Sigmoid colon (tissue), 6 donors: ENCODE measurements at regions not wholly inside any gene's neighbourhood (a gene's known extent, or its start where the extent isn't known, plus 50 kb on each side); places are given as distances from the start of the nearest gene placed in this dataset.

Source experiments
- DNase-seq: peaks from one replicate; pipeline ENCODE4 v3.0.0-alpha.2; 2019
- H3K27ac ChIP-seq, 4 donors: fragments of 200-600 bp; sonication (generic); one replicate each; pipeline ENCODE4 v1.5.1; 2016 to 2019; ENCODE audit warnings: mild to moderate bottlenecking in 1 of 4
- H3K27me3 ChIP-seq, 3 donors: fragments of 200-600 bp; sonication (generic); one replicate each; pipeline ENCODE4 v1.5.1; 2019; ENCODE audit warnings: mild to moderate bottlenecking in 1 of 3
- H3K36me3 ChIP-seq, 4 donors: fragments of 200-600 bp; sonication (generic); one replicate each; pipeline ENCODE4 v1.5.1; 2016 to 2019
- H3K4me1 ChIP-seq, 4 donors: fragments of 200-600 bp; sonication (generic); one replicate each; pipeline ENCODE4 v1.5.1; 2017 to 2019
- H3K4me3 ChIP-seq, 4 donors: fragments of 200-600 bp; sonication (generic); one replicate each; pipeline ENCODE4 v1.5.1; 2017 to 2019; ENCODE audit warnings: mild to moderate bottlenecking in 2 of 4, moderate library complexity in 1 of 4
- H3K9me3 ChIP-seq, 4 donors: fragments of 200-600 bp in 3 of 4; sonication (generic) in 3 of 4; one replicate each; pipeline versions ENCODE4 v1.5.1 to v1.6.1; 2013 to 2019
- EP300 ChIP-seq, 4 donors: sonication (generic); formaldehyde crosslinking; IDR thresholded peaks; one replicate each; pipeline ENCODE4 v1.6.1; 2017; ENCODE audit warnings: antibody characterized with exemption in 4 of 4
- POLR2A ChIP-seq, 2 donors: fragments of 450-650 bp; IDR thresholded peaks; one replicate each; pipeline ENCODE4 v1.6.1; 2016; ENCODE audit warnings: antibody characterized with exemption in 2 of 2, mild to moderate bottlenecking in 2 of 2, moderate library complexity in 2 of 2
- POLR2AphosphoS5 ChIP-seq, 4 donors: sonication (generic); formaldehyde crosslinking; IDR thresholded peaks; one replicate each; pipeline ENCODE4 v1.6.1; 2017; ENCODE audit warnings: antibody characterized with exemption in 4 of 4
- WGBS, 2 donors: extraction: QIAGEN DNeasy Blood & Tissue Kit; methylation state at CpG; one replicate each; pipeline ENCODE4 v1.1.7; 2013; 5-methylcytosine and 5-hydroxymethylcytosine counted together
- intact Hi-C: fragments of 100-400 bp; cut with DNase I; formaldehyde crosslinking; loops from one replicate; pipeline ENCODE4 v1.15.1; 2023
- TF ChIP-seq, protein P1 (sequence below), 4 experiments: fragments of 450-650 bp in 3 of 4; fragments of 200-600 bp in 1 of 4; IDR thresholded peaks; one replicate each; pipeline ENCODE4 v1.5.1; 2016 to 2019; ENCODE audit warnings: antibody characterized with exemption in 4 of 4, mild to moderate bottlenecking in 3 of 4, moderate library complexity in 2 of 4
- donor health status: healthy with polysubstance abuse.
- donor health status: healthy.

DNA sequence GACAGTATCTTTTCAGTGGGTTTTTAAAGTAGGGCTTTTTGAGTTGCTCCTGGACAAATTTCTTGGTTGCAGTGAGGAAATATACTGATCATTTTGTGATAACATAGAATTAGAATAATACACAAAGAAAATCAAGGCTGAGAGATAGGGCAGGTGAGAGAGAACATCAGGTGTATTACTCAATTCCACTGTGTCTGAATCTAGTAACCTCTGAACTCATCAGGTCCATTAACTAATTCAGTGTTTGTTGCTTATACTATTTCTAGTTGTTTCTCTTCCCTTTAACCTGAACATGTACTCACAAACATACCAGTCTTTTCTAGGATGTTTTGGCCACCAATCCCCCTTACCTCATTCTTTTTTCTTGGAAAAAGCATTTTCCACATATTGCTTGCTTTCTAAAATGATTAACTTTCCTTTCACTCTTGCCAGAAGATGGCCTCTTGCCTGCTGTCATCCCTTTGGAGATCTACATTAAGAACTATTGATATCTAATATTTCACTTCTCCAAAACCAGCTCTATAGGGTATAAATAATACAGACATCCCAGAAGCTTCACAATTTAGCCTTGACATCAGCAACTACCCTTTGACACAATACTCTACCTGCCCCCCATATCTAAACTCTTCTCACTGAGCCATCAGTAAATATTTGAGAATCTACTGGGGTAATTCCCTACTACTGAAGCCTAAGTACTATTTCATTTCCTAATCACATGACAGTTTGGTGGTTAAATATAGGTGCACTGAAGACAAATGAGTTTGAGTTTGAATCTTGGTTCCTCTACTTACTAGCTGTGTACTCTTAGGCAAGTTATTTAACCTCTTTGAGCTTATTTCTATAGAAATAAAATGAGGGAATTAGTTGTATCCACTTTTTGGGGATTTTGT is 470.8 kb upstream of the IGFBP7 start:
- H3K27ac ChIP-seq: no peak overlapping the region
- no peak overlapping the region for H3K4me3 ChIP-seq
- TF ChIP-seq POLR2A (IDR thresholded peaks at IDR 0.05) (no peak), POLR2AphosphoS5 (IDR thresholded peaks at IDR 0.05) (no peak), EP300 (IDR thresholded peaks at IDR 0.05) (no peak)
- TF ChIP-seq, protein P1, sequence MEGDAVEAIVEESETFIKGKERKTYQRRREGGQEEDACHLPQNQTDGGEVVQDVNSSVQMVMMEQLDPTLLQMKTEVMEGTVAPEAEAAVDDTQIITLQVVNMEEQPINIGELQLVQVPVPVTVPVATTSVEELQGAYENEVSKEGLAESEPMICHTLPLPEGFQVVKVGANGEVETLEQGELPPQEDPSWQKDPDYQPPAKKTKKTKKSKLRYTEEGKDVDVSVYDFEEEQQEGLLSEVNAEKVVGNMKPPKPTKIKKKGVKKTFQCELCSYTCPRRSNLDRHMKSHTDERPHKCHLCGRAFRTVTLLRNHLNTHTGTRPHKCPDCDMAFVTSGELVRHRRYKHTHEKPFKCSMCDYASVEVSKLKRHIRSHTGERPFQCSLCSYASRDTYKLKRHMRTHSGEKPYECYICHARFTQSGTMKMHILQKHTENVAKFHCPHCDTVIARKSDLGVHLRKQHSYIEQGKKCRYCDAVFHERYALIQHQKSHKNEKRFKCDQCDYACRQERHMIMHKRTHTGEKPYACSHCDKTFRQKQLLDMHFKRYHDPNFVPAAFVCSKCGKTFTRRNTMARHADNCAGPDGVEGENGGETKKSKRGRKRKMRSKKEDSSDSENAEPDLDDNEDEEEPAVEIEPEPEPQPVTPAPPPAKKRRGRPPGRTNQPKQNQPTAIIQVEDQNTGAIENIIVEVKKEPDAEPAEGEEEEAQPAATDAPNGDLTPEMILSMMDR (IDR thresholded peaks at IDR 0.05): no peak
- H3K4me1 ChIP-seq: no peaks in the 10 kb centered on the region
- H3K36me3 ChIP-seq: no peaks in the 10 kb centered on the region
- no peaks in the 10 kb centered on the region for H3K9me3 ChIP-seq
- H3K27me3 ChIP-seq: no peaks in the 10 kb centered on the region
- intact Hi-C loops: no loop called here
- no peak for DNase-seq

GRCh38 chr4:57575426-57575825 is 465.2 kb upstream of the IGFBP7 start:
- intact Hi-C loops: no loop called here
- H3K4me3 ChIP-seq: no peak overlapping the region
- no peaks in the 10 kb centered on the region for H3K9me3 ChIP-seq
- no peak overlapping the region for H3K27ac ChIP-seq
- TF ChIP-seq POLR2A (IDR thresholded peaks at IDR 0.05) (no peak), POLR2AphosphoS5 (IDR thresholded peaks at IDR 0.05) (no peak), EP300 (IDR thresholded peaks at IDR 0.05) (no peak)
- DNase-seq: no peak
- no peaks in the 10 kb centered on the region for H3K4me1 ChIP-seq
- no peaks in the 10 kb centered on the region for H3K27me3 ChIP-seq
- 51 to 63% methylated on average over 2 of the region's 2 CpGs for WGBS, 2 donors
- no peaks in the 10 kb centered on the region for H3K36me3 ChIP-seq

DNA sequence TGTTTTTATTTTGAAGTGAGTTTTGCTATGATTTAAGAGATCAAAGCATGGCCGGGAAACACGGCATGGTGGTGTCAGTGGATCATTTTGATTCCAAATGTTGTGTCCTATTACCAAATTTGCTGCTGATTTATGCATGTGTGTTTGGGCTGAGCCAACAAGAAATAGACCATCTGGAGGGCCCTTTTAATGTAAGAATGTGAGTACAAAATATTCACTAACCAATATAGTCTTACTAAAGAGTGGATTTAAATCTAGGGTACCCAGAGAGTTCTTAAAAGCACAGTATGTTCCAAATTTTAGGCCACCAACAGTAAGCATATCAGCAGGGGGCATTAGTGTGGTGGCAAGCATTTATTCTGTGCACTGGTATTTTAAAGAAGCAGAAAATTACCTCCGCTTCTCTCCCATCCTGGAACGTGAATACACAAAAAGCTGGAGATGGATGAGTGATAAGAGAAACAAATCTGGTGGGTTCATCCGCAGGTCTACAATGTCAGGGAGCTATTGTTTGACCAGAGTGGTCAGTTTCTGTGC is 444.4 kb upstream of the IGFBP7 start:
- Histone ChIP-seq H3K4me1 (no peaks in the 10 kb centered on the region), H3K9me3 (no peaks in the 10 kb centered on the region), H3K27ac (no peak overlapping the region), H3K36me3 (no peaks in the 10 kb centered on the region), H3K4me3 (no peak overlapping the region), H3K27me3 (no peaks in the 10 kb centered on the region)
- intact Hi-C loops: no loop called here
- no peak for DNase-seq
- no peak for TF ChIP-seq EP300 (IDR thresholded peaks at IDR 0.05)
- TF ChIP-seq, protein P1 (IDR thresholded peaks at IDR 0.05): no peak
- no peak for TF ChIP-seq POLR2A (IDR thresholded peaks at IDR 0.05)
- TF ChIP-seq POLR2AphosphoS5 (IDR thresholded peaks at IDR 0.05): no peak
- WGBS, 2 donors: 57 to 72% methylated on average over 5 of the region's 5 CpGs

- Histone ChIP-seq H3K27me3 (no peaks in the 10 kb centered on the region), H3K4me1 (no peaks in the 10 kb centered on the region), H3K36me3 (no peaks in the 10 kb centered on the region), H3K27ac (no peak overlapping the region), H3K4me3 (no peak overlapping the region), H3K9me3 (no peaks in the 10 kb centered on the region)
- DNase-seq: no peak
- WGBS, 2 donors: 65 to 72% methylated on average over 3 of the region's 3 CpGs
- intact Hi-C loops: no loop called here
- TF ChIP-seq, protein P1 (IDR thresholded peaks at IDR 0.05): no peak
- TF ChIP-seq POLR2AphosphoS5 (IDR thresholded peaks at IDR 0.05): no peak
- TF ChIP-seq EP300 (IDR thresholded peaks at IDR 0.05): no peak
- no peak for TF ChIP-seq POLR2A (IDR thresholded peaks at IDR 0.05)
These were observed 443.5 kb upstream of the IGFBP7 start for GRCh38 chr4:57553728-57554127.

GRCh38 chr4:57550198-57550597 is 440.0 kb upstream of the IGFBP7 start:
- 11 to 38% methylated on average over 3 of the region's 3 CpGs for WGBS, 2 donors
- Histone ChIP-seq H3K36me3 (no peaks in the 10 kb centered on the region), H3K9me3 (no peaks in the 10 kb centered on the region), H3K4me3 (no peak overlapping the region), H3K27me3 (no peaks in the 10 kb centered on the region), H3K4me1 (no peaks in the 10 kb centered on the region), H3K27ac (no peak overlapping the region)
- TF ChIP-seq POLR2AphosphoS5 (IDR thresholded peaks at IDR 0.05) (no peak), POLR2A (IDR thresholded peaks at IDR 0.05) (no peak), EP300 (IDR thresholded peaks at IDR 0.05) (no peak)
- TF ChIP-seq, protein P1 (IDR thresholded peaks at IDR 0.05): no peak
- intact Hi-C loops: no loop called here
- no peak for DNase-seq
